Psoas muscle (tissue), 7 donors: ENCODE measurements at regions not wholly inside any gene's neighbourhood (a gene's known extent, or its start where the extent isn't known, plus 50 kb on each side); places are given as distances from the start of the nearest gene placed in this dataset.

Experiments used
- ATAC-seq, 4 donors: fragments of 200-7000 bp; cut with Tn5 transposase; one replicate each; pipeline ENCODE4 v1.9.1; 2020; ENCODE audit warnings: moderate library complexity in 3 of 4, mild to moderate bottlenecking in 2 of 4
- DNase-seq, 2 donors: peaks; one replicate each; pipeline ENCODE4 v3.0.0-alpha.2; 2020
- H3K27ac ChIP-seq: fragments of 200-600 bp; one replicate; pipeline ENCODE4 v1.8.0; 2022
- H3K27me3 ChIP-seq, 3 donors: fragments of 200-600 bp in 1 of 3; one replicate each; pipeline versions ENCODE4 v1.6.1 to v1.8.0; 2013 to 2022; ENCODE audit warnings: low read length in 2 of 3, mild to moderate bottlenecking in 2 of 3, moderate library complexity in 1 of 3; ENCODE audit not compliant: insufficient read depth in 3 of 3
- H3K36me3 ChIP-seq, 2 donors: fragments of 200-600 bp in 1 of 2; one replicate each; pipeline versions ENCODE4 v1.6.1 to v1.8.0; 2013 to 2022; ENCODE audit warnings: low read depth in 1 of 2, mild to moderate bottlenecking in 1 of 2, moderate library complexity in 1 of 2; ENCODE audit not compliant: insufficient read depth in 1 of 2
- H3K4me1 ChIP-seq: fragments of 200-600 bp; one replicate; pipeline ENCODE4 v1.8.0; 2022
- H3K4me3 ChIP-seq: fragments of 200-600 bp; one replicate; pipeline ENCODE4 v1.8.0; 2022; ENCODE audit warnings: mild to moderate bottlenecking
- H3K9me3 ChIP-seq: fragments of 200-600 bp; one replicate; pipeline ENCODE4 v1.8.0; 2022
- CTCF ChIP-seq: fragments of 200-600 bp; IDR thresholded peaks from one replicate; pipeline ENCODE4 v1.8.0; 2022; ENCODE audit warnings: antibody characterized with exemption
- WGBS, 3 donors: extraction: QIAGEN DNeasy Blood & Tissue Kit; methylation state at CpG; one replicate each; pipeline versions ENCODE4 v1.1.6 to v1.1.7; 2013; 5-methylcytosine and 5-hydroxymethylcytosine counted together
- intact Hi-C, 2 donors: fragments of 100-400 bp; cut with DNase I; formaldehyde crosslinking; loops; one replicate each; pipeline versions ENCODE4 v1.11.0 to v1.14.2; 2022
- donor health status: healthy with polysubstance abuse.
- donor health status: DM: no; HTN: no; CAD: no; lungs with moderate emphysema.
- donor health status: Bipolar disorder and iron deficiency.
- donor health status: healthy.
- donor health status: DM: yes; HTN: yes; CAD: no.
- donor health status: DM: no; HTN: no; CAD: no.
- donor health status: DM: yes; HTN: yes; CAD: no.

- ATAC-seq (no peak), DNase-seq (no peak)
- intact Hi-C loops = loop anchor here (2.0 to 5.0 kb wide), 2 partner anchors 547 to 792 kb away; partner anchors contain the start of gene FUT8 (in 1 of the 2)
- no peaks in the 10 kb centered on the region for H3K4me1 ChIP-seq
- H3K27ac ChIP-seq = no peak overlapping the region
- TF ChIP-seq CTCF = peak; percentile 10
- no peaks in the 10 kb centered on the region for H3K36me3 ChIP-seq
- 58 to 70% (median 62%) methylated on average over 2 of the region's 2 CpGs for whole genome bisulfite sequencing, 3 donors
- peaks cover 0 to 6% (median 0%) of the 10 kb centered on the region in 3 donors for H3K27me3 ChIP-seq
- H3K4me3 ChIP-seq = no peak overlapping the region
- no peaks in the 10 kb centered on the region for H3K9me3 ChIP-seq
Observed at GRCh38 chr14:65959563-65960024, 526.6 kb upstream of the CCDC196 start.

- no peaks in the 10 kb centered on the region for H3K9me3 ChIP-seq
- ATAC-seq = peak in 1 of 4 donors; percentile 45
- H3K4me1 ChIP-seq = no peaks in the 10 kb centered on the region
- DNase-seq = peak in 1 of 2 donors; percentile 43
- WGBS, 3 donors = 38 to 51% (median 38%) methylated on average over 7 of the region's 7 CpGs
- H3K36me3 ChIP-seq = no peaks in the 10 kb centered on the region
- no peak overlapping the region for H3K4me3 ChIP-seq
- no peak overlapping the region for H3K27ac ChIP-seq
- peaks cover 0 to 6% (median 0%) of the 10 kb centered on the region in 3 donors for H3K27me3 ChIP-seq
- intact Hi-C loops = no loop called here
- peak; percentile 26 for TF ChIP-seq CTCF
Observed at GRCh38 chr14:65961004-65961403, 525.2 kb upstream of the CCDC196 start.

GRCh38 chr14:65962952-65963351 is 523.2 kb upstream of the CCDC196 start:
- DNase-seq (no peak), ATAC-seq (no peak)
- intact Hi-C loops = no loop called here
- Histone ChIP-seq H3K9me3 (no peaks in the 10 kb centered on the region), H3K36me3 (no peaks in the 10 kb centered on the region), H3K27ac (no peak overlapping the region), H3K4me3 (no peak overlapping the region), H3K4me1 (no peaks in the 10 kb centered on the region), H3K27me3 (peaks cover 0 to 6% (median 0%) of the 10 kb centered on the region in 3 donors)
- 51 to 65% (median 61%) methylated on average over 3 of the region's 3 CpGs for WGBS, 3 donors
- TF ChIP-seq CTCF = no peak

GRCh38 chr14:65964366-65964765 is 521.8 kb upstream of the CCDC196 start:
- H3K27me3 ChIP-seq = peaks cover 0 to 6% (median 0%) of the 10 kb centered on the region in 3 donors
- intact Hi-C loops = no loop called here
- no peak for ATAC-seq
- no peak overlapping the region for H3K4me3 ChIP-seq
- H3K27ac ChIP-seq = no peak overlapping the region
- no peaks in the 10 kb centered on the region for H3K9me3 ChIP-seq
- no peak for DNase-seq
- H3K36me3 ChIP-seq = no peaks in the 10 kb centered on the region
- WGBS, 3 donors = 31 to 41% (median 37%) methylated on average over 2 of the region's 2 CpGs
- no peak for TF ChIP-seq CTCF
- H3K4me1 ChIP-seq = no peaks in the 10 kb centered on the region

GRCh38 chr14:65966188-65966587 is 520.0 kb upstream of the CCDC196 start:
- Histone ChIP-seq H3K36me3 (no peaks in the 10 kb centered on the region), H3K9me3 (no peaks in the 10 kb centered on the region), H3K4me3 (no peak overlapping the region), H3K27me3 (peaks cover 0 to 6% (median 0%) of the 10 kb centered on the region in 3 donors), H3K27ac (no peak overlapping the region), H3K4me1 (no peaks in the 10 kb centered on the region)
- intact Hi-C loops = no loop called here
- ATAC-seq (no peak), DNase-seq (no peak)
- TF ChIP-seq CTCF = no peak
- WGBS, 3 donors = 81 to 95% (median 81%) methylated on average over 2 of the region's 2 CpGs
